Psoas muscle (tissue), 7 donors: ENCODE measurements at regions not wholly inside any gene's neighbourhood (a gene's known extent, or its start where the extent isn't known, plus 50 kb on each side); places are given as distances from the start of the nearest gene placed in this dataset.

ENCODE experiments used
- ATAC-seq, 4 donors: fragments of 200-7000 bp; cut with Tn5 transposase; one replicate each; pipeline ENCODE4 v1.9.1; 2020; ENCODE audit warnings: moderate library complexity in 3 of 4, mild to moderate bottlenecking in 2 of 4
- DNase-seq, 2 donors: peaks; one replicate each; pipeline ENCODE4 v3.0.0-alpha.2; 2020
- H3K27ac ChIP-seq: fragments of 200-600 bp; one replicate; pipeline ENCODE4 v1.8.0; 2022
- H3K27me3 ChIP-seq, 3 donors: fragments of 200-600 bp in 1 of 3; one replicate each; pipeline versions ENCODE4 v1.6.1 to v1.8.0; 2013 to 2022; ENCODE audit warnings: low read length in 2 of 3, mild to moderate bottlenecking in 2 of 3, moderate library complexity in 1 of 3; ENCODE audit not compliant: insufficient read depth in 3 of 3
- H3K36me3 ChIP-seq, 2 donors: fragments of 200-600 bp in 1 of 2; one replicate each; pipeline versions ENCODE4 v1.6.1 to v1.8.0; 2013 to 2022; ENCODE audit warnings: low read depth in 1 of 2, mild to moderate bottlenecking in 1 of 2, moderate library complexity in 1 of 2; ENCODE audit not compliant: insufficient read depth in 1 of 2
- H3K4me1 ChIP-seq: fragments of 200-600 bp; one replicate; pipeline ENCODE4 v1.8.0; 2022
- H3K4me3 ChIP-seq: fragments of 200-600 bp; one replicate; pipeline ENCODE4 v1.8.0; 2022; ENCODE audit warnings: mild to moderate bottlenecking
- H3K9me3 ChIP-seq: fragments of 200-600 bp; one replicate; pipeline ENCODE4 v1.8.0; 2022
- WGBS, 3 donors: extraction: QIAGEN DNeasy Blood & Tissue Kit; methylation state at CpG; one replicate each; pipeline versions ENCODE4 v1.1.6 to v1.1.7; 2013; 5-methylcytosine and 5-hydroxymethylcytosine counted together
- intact Hi-C, 2 donors: fragments of 100-400 bp; cut with DNase I; formaldehyde crosslinking; loops; one replicate each; pipeline versions ENCODE4 v1.11.0 to v1.14.2; 2022
- TF ChIP-seq, protein P1 (sequence below): fragments of 200-600 bp; IDR thresholded peaks from one replicate; pipeline ENCODE4 v1.8.0; 2022; ENCODE audit warnings: antibody characterized with exemption
- donor health status: healthy with polysubstance abuse.
- donor health status: DM: no; HTN: no; CAD: no; lungs with moderate emphysema.
- donor health status: Bipolar disorder and iron deficiency.
- donor health status: healthy.
- donor health status: DM: yes; HTN: yes; CAD: no.
- donor health status: DM: no; HTN: no; CAD: no.
- donor health status: DM: yes; HTN: yes; CAD: no.

- Histone ChIP-seq H3K9me3 (no peaks in the 10 kb centered on the region), H3K27me3 (no peaks in the 10 kb centered on the region), H3K27ac (no peak overlapping the region), H3K4me3 (no peak overlapping the region), H3K36me3 (no peaks in the 10 kb centered on the region), H3K4me1 (no peaks in the 10 kb centered on the region)
- intact Hi-C loops, result loop anchor here in 1 of 2 donors (2.0 kb wide), 1 partner anchor 965 kb away; no protein-coding TSS in a partner anchor
- DNase-seq, result peak; percentile 72 to 84
- peak; percentile 74 to 86 (median 80) for ATAC-seq
- TF ChIP-seq, protein P1, sequence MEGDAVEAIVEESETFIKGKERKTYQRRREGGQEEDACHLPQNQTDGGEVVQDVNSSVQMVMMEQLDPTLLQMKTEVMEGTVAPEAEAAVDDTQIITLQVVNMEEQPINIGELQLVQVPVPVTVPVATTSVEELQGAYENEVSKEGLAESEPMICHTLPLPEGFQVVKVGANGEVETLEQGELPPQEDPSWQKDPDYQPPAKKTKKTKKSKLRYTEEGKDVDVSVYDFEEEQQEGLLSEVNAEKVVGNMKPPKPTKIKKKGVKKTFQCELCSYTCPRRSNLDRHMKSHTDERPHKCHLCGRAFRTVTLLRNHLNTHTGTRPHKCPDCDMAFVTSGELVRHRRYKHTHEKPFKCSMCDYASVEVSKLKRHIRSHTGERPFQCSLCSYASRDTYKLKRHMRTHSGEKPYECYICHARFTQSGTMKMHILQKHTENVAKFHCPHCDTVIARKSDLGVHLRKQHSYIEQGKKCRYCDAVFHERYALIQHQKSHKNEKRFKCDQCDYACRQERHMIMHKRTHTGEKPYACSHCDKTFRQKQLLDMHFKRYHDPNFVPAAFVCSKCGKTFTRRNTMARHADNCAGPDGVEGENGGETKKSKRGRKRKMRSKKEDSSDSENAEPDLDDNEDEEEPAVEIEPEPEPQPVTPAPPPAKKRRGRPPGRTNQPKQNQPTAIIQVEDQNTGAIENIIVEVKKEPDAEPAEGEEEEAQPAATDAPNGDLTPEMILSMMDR, result peak; percentile 74
- WGBS, 3 donors, result 80 to 83% (median 82%) methylated on average over 5 of the region's 5 CpGs
Observed at GRCh38 chr15:69523010-69524001, 70.7 kb downstream of the RPLP1 start.

DNA sequence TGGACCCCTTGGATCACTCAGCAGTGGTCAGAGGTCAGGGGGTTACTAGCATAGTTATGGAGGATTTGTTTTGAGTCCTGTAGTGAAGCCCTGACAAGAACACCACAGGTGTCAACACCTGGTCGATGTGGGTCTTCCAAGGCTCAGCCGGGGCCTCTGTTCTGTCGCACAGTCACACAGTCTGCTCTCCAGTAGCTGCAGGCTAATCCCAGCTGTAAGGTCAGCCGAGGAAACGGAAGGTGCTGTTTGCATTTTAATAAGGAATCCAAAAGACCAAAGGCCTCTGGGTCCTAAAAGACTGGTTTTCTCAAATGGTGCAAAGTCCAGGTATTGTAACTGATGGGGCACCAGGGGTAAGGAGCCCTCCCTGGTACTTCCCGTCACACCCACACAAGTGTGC, 71.7 kb downstream of the RPLP1 start:
- Histone ChIP-seq H3K36me3 (no peaks in the 10 kb centered on the region), H3K4me3 (no peak overlapping the region), H3K27me3 (no peaks in the 10 kb centered on the region), H3K4me1 (no peaks in the 10 kb centered on the region), H3K9me3 (no peaks in the 10 kb centered on the region), H3K27ac (no peak overlapping the region)
- intact Hi-C loops, result no loop called here
- TF ChIP-seq, protein P1, result no peak
- ATAC-seq (no peak), DNase-seq (no peak)
- 62 to 74% (median 64%) methylated on average over 6 of the region's 6 CpGs for WGBS, 3 donors

DNA sequence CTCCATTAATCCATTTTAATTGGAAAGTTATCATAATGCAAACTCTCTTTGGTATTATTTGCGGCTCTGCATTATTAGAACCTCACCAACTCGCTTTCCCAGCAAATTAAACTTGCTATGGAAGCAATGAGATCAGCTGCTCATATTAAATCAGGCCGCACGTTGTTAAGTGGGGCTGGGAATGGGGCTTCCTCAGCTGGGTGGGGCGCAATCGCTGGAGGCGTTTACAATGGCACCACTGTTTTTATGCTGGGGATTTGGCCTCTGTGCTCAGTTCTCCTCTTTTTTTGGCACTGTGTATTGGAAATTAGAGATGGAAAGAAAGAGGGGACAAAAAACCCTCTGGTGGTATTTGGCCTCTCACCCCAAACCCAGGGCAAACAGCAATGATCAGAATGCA, 72.2 kb downstream of the RPLP1 start:
- TF ChIP-seq, protein P1, result no peak
- 51 to 69% (median 59%) methylated on average over 7 of the region's 7 CpGs for WGBS, 3 donors
- Histone ChIP-seq H3K9me3 (no peaks in the 10 kb centered on the region), H3K27ac (no peak overlapping the region), H3K4me1 (no peaks in the 10 kb centered on the region), H3K27me3 (no peaks in the 10 kb centered on the region), H3K4me3 (no peak overlapping the region), H3K36me3 (no peaks in the 10 kb centered on the region)
- intact Hi-C loops, result no loop called here
- no peak for ATAC-seq
- DNase-seq, result no peak

- 91 to 96% (median 91%) methylated on average over 6 of the region's 6 CpGs for WGBS, 3 donors
- DNase-seq (no peak), ATAC-seq (no peak)
- Histone ChIP-seq H3K4me1 (no peaks in the 10 kb centered on the region), H3K4me3 (no peak overlapping the region), H3K36me3 (no peaks in the 10 kb centered on the region), H3K9me3 (no peaks in the 10 kb centered on the region), H3K27ac (no peak overlapping the region), H3K27me3 (no peaks in the 10 kb centered on the region)
- TF ChIP-seq, protein P1, result no peak
- intact Hi-C loops, result no loop called here
Observed at GRCh38 chr15:69525543-69525942, 72.9 kb downstream of the RPLP1 start.
